ENCODE measurements at regions not wholly inside any gene's neighbourhood (a gene's known extent, or its start where the extent isn't known, plus 50 kb on each side); places are given as distances from the start of the nearest gene placed in this dataset.

DNA sequence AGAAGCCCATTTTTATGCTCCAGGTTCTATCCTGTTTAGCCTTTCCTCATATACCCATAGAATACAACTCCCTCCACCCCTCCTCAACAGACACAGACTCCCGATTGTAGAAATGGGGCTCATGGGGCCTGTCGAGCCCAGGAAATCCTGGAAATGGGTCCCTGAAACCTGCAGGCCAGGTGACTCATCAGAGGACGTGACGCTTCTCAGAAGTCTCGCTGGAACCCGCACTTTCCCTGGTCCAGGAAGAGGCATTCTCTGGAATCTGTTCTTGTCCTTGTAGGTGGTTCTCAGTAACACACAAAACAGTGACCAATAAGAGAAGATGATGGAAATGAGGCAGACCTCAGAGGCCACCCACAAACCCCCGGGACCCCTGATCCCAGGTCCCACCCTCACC is 244.8 kb upstream of the PPP2R2D start:
- Histone ChIP-seq H3K4me1 (peaks cover 3% of the 10 kb centered on the region), H3K9me3 (no peaks in the 10 kb centered on the region), H3K27me3 (no peaks in the 10 kb centered on the region), H3K4me3 (no peak overlapping the region), H3K36me3 (ENCODE audit: low read depth, missing control alignments) (no peaks in the 10 kb centered on the region), H3K27ac (no peak overlapping the region)
- 90% methylated on average over 7 of the region's 7 CpGs for WGBS, 2 donors
- intact Hi-C loops (cut with DNase I; ENCODE audit: low total_unique reads) = no loop called here
- TF ChIP-seq, protein P1, sequence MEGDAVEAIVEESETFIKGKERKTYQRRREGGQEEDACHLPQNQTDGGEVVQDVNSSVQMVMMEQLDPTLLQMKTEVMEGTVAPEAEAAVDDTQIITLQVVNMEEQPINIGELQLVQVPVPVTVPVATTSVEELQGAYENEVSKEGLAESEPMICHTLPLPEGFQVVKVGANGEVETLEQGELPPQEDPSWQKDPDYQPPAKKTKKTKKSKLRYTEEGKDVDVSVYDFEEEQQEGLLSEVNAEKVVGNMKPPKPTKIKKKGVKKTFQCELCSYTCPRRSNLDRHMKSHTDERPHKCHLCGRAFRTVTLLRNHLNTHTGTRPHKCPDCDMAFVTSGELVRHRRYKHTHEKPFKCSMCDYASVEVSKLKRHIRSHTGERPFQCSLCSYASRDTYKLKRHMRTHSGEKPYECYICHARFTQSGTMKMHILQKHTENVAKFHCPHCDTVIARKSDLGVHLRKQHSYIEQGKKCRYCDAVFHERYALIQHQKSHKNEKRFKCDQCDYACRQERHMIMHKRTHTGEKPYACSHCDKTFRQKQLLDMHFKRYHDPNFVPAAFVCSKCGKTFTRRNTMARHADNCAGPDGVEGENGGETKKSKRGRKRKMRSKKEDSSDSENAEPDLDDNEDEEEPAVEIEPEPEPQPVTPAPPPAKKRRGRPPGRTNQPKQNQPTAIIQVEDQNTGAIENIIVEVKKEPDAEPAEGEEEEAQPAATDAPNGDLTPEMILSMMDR (IDR thresholded peaks at IDR 0.05) = no peak
- no peak for TF ChIP-seq POLR2A (IDR thresholded peaks at IDR 0.05)
- DNase-seq = no peak

DNA sequence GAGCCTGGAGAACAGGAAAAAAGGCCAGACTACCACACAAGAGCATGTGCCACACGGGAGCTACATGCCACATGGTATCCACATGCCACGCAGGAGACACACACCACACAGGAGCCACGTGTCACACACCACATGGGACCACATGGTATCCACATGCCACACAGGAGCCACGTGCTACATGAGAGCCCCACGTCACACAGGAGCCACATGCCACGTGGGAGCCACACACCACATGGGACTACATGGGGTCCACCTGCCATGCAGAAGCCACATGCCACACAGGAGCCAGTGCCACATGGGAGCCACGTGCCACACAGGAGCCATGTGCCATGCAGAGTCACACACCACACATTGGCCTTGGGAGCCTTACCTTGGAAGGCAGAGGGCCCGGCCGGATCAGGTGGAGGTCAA is 244.4 kb upstream of the PPP2R2D start:
- DNase-seq = peak; percentile 7
- Histone ChIP-seq H3K4me3 (no peak overlapping the region), H3K27ac (no peak overlapping the region), H3K9me3 (no peaks in the 10 kb centered on the region), H3K27me3 (no peaks in the 10 kb centered on the region), H3K36me3 (ENCODE audit: low read depth, missing control alignments) (no peaks in the 10 kb centered on the region), H3K4me1 (peaks cover 3% of the 10 kb centered on the region)
- TF ChIP-seq POLR2A (IDR thresholded peaks at IDR 0.05) = no peak
- TF ChIP-seq, protein P1 (IDR thresholded peaks at IDR 0.05) = no peak
- 87 to 89% methylated on average over 6 to 9 of the region's 9 CpGs for WGBS, 2 donors
- intact Hi-C loops (cut with DNase I; ENCODE audit: low total_unique reads) = no loop called here

DNA sequence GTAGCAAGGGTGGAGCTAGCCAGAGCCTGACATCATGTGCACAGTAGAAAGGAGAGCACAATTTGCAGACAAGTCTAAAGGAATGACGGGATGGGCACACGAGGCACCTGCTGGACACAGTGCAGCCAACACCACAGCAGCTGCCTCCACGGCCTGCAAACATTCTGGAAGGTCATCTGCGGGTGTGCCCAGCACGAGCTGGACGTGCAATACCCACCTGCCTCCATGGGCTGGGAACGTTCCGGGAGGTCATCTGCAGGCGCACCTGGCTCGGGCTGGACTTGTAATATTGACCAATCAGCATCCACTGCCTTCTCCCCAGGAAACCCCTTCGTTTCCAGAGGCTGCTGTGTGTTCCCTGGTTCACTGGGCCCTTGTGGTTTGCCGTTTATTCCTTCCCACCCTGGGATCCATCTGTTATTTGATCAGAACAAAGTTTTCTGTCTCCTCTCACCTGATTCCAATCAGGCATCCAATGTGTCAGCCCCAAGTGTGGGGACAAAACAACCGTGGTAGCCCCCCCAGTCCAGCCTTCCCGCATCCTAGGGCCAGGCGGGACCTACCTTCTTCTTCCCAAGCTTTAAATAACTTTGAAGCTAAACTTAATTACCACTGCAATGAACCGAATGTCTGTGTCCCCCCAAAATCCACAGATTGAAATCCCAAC is 243.4 kb upstream of the PPP2R2D start:
- 89 to 91% methylated on average over 14 to 16 of the region's 16 CpGs for WGBS, 2 donors
- Histone ChIP-seq H3K27me3 (no peaks in the 10 kb centered on the region), H3K36me3 (ENCODE audit: low read depth, missing control alignments) (no peaks in the 10 kb centered on the region), H3K4me1 (no peaks in the 10 kb centered on the region), H3K4me3 (no peak overlapping the region), H3K27ac (no peak overlapping the region), H3K9me3 (no peaks in the 10 kb centered on the region)
- TF ChIP-seq, protein P1 (IDR thresholded peaks at IDR 0.05) = no peak
- no peak for TF ChIP-seq POLR2A (IDR thresholded peaks at IDR 0.05)
- intact Hi-C loops (cut with DNase I; ENCODE audit: low total_unique reads) = no loop called here
- peak; percentile 6 for DNase-seq

DNA sequence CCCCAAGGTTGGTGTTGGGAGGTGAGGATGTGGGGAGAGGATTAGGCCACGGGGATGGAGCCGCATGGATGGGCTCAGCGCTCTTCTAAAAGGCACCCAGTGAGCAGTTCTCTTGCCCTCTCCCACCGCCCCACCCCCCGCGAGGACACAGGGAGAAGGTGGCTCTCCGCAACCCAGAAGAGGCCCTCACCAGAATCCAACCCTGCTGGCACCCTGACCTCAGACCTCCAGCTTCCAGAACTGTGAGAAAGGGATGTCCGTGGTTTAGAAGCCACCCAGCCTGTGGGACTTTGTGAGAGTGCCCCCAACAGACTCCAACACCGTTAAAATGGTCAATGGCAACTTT is 242.8 kb upstream of the PPP2R2D start:
- no peak overlapping the region for H3K4me3 ChIP-seq
- TF ChIP-seq, protein P1 (IDR thresholded peaks at IDR 0.05) = no peak
- TF ChIP-seq POLR2A (IDR thresholded peaks at IDR 0.05) = no peak
- H3K27me3 ChIP-seq = no peaks in the 10 kb centered on the region
- H3K4me1 ChIP-seq = no peaks in the 10 kb centered on the region
- H3K9me3 ChIP-seq = no peaks in the 10 kb centered on the region
- intact Hi-C loops (cut with DNase I; ENCODE audit: low total_unique reads) = no loop called here
- no peaks in the 10 kb centered on the region for H3K36me3 ChIP-seq (ENCODE audit: low read depth, missing control alignments)
- no peak for DNase-seq
- 93 to 96% methylated on average over 9 of the region's 9 CpGs for WGBS, 2 donors
- no peak overlapping the region for H3K27ac ChIP-seq

DNA sequence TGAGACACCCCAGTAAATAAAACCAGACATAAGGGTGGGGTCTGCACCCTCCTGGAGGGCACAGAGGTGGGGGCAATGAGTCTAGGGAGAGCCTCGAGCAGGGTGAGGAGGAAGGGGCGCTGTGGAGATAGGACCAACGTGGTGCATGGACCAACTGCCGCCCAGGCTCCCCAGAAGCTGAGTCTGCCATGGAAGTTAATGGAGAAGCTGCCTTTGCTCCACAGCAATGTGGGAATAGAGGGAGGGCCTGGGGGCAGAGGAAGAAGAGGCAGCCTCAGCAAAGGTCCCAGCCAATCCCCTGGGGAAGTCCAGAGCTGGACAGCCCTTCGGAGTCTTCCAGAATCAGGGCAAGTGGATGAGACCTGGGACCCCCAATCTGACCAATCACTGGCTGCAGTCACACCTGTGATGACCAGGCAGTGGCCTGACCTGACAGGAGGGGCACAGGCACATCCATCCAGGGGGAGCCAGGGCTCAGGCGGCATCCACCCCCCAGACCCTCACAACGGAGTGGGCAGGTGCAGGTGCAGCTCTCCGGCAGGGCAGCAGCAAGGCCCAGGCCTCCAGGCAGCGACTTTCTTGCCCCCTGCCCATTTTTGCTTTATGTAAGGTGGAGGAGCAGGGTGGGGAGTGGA is 242.2 kb upstream of the PPP2R2D start:
- WGBS, 2 donors = 82 to 89% methylated on average over 8 to 9 of the region's 9 CpGs
- Histone ChIP-seq H3K27ac (no peak overlapping the region), H3K4me1 (no peaks in the 10 kb centered on the region), H3K9me3 (no peaks in the 10 kb centered on the region), H3K27me3 (no peaks in the 10 kb centered on the region), H3K4me3 (no peak overlapping the region), H3K36me3 (ENCODE audit: low read depth, missing control alignments) (no peaks in the 10 kb centered on the region)
- TF ChIP-seq, protein P1 (IDR thresholded peaks at IDR 0.05) = no peak
- intact Hi-C loops (cut with DNase I; ENCODE audit: low total_unique reads) = no loop called here
- no peak for DNase-seq

All from testis (tissue), 2 donors.